ENCODE measurements at regions not wholly inside any gene's neighbourhood (a gene's known extent, or its start where the extent isn't known, plus 50 kb on each side); places are given as distances from the start of the nearest gene placed in this dataset.

- no peak for TF ChIP-seq EP300 (IDR thresholded peaks at IDR 0.05)
- TF ChIP-seq, protein P1, sequence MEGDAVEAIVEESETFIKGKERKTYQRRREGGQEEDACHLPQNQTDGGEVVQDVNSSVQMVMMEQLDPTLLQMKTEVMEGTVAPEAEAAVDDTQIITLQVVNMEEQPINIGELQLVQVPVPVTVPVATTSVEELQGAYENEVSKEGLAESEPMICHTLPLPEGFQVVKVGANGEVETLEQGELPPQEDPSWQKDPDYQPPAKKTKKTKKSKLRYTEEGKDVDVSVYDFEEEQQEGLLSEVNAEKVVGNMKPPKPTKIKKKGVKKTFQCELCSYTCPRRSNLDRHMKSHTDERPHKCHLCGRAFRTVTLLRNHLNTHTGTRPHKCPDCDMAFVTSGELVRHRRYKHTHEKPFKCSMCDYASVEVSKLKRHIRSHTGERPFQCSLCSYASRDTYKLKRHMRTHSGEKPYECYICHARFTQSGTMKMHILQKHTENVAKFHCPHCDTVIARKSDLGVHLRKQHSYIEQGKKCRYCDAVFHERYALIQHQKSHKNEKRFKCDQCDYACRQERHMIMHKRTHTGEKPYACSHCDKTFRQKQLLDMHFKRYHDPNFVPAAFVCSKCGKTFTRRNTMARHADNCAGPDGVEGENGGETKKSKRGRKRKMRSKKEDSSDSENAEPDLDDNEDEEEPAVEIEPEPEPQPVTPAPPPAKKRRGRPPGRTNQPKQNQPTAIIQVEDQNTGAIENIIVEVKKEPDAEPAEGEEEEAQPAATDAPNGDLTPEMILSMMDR (IDR thresholded peaks at IDR 0.05): no peak
- no peak for TF ChIP-seq POLR2AphosphoS5 (IDR thresholded peaks at IDR 0.05)
- TF ChIP-seq POLR2A (IDR thresholded peaks at IDR 0.05): no peak
These were observed 382.6 kb downstream of the CENPC start for GRCh38 chr4:67162690-67163089.
